ENCODE measurements at regions not wholly inside any gene's neighbourhood (a gene's known extent, or its start where the extent isn't known, plus 50 kb on each side); places are given as distances from the start of the nearest gene placed in this dataset.

- H3K27me3 ChIP-seq (ENCODE audit: insufficient read depth), result no peaks in the 10 kb centered on the region
- H3K9me3 Mint-ChIP-seq, result no peaks in the 10 kb centered on the region
Measured at GRCh38 chr2:235366807-235367206, 127.0 kb upstream of the AGAP1 start.

More at GRCh38 chr2:235366807-235367206, 127.0 kb upstream of the AGAP1 start:
- Histone ChIP-seq H3K79me2 (replicated peaks; ENCODE audit: insufficient read depth) (no peaks in the 10 kb centered on the region), H3K27ac (ENCODE audit: low read depth) (no peak overlapping the region), H3F3A (replicated peaks; ENCODE audit: low read depth) (no peaks in the 10 kb centered on the region), H3K4me2 (no peak overlapping the region), H3K4me1 (ENCODE audit: insufficient read depth) (no peaks in the 10 kb centered on the region), H3K36me3 (ENCODE audit: insufficient read depth) (no peaks in the 10 kb centered on the region), H3K4me3 (no peak overlapping the region), H2AFZ (no peak overlapping the region), H3K9me2 (ENCODE audit: insufficient read depth) (no peaks in the 10 kb centered on the region), H4K20me1 (replicated peaks; ENCODE audit: insufficient read depth) (no peaks in the 10 kb centered on the region)
- no peak for DNase-seq (ENCODE audit: low spot score)
- Mint-ChIP-seq H3K36me3 (ENCODE audit: low read depth) (no peaks in the 10 kb centered on the region; the same call in 2 of the 3 replicates), H3K4me3 (no peak overlapping the region), H3K27ac (no peak overlapping the region), H3K27me3 (ENCODE audit: insufficient read depth, low read depth, poor library complexity) (no peaks in the 10 kb centered on the region), H3K4me1 (peaks cover 4% of the 10 kb centered on the region)
- ATAC-seq, result no peak
- TF ChIP-seq ZNF462 (CRISPR knock-in tag; IDR thresholded peaks at IDR 0.05), result no peak
- TF ChIP-seq ZNF114 (CRISPR knock-in tag; IDR thresholded peaks at IDR 0.05), result no peak
- TF ChIP-seq EZH2phosphoT487 (IDR thresholded peaks at IDR 0.05; ENCODE audit: unreplicated experiment), result no peak
- no peak for TF ChIP-seq JUNB (IDR thresholded peaks at IDR 0.05; ENCODE audit: unreplicated experiment)
- no peak for TF ChIP-seq CREB1 (CRISPR knock-in tag; IDR thresholded peaks at IDR 0.05; ENCODE audit: low read depth)
- no peak for TF ChIP-seq STAT1 (IDR thresholded peaks at IDR 0.05; ENCODE audit: unreplicated experiment)
- no peak for TF ChIP-seq EZH2 (IDR thresholded peaks at IDR 0.05; ENCODE audit: low read depth, unreplicated experiment)
- no peak for TF ChIP-seq ZNF331 (CRISPR knock-in tag; IDR thresholded peaks at IDR 0.05; ENCODE audit: low read depth)
- TF ChIP-seq POLR2AphosphoS5 (IDR thresholded peaks at IDR 0.05; ENCODE audit: low read depth), result no peak
- TF ChIP-seq REST (IDR thresholded peaks at IDR 0.05; ENCODE audit: unreplicated experiment), result no peak
- no peak for TF ChIP-seq NANOG (IDR thresholded peaks at IDR 0.05; ENCODE audit: borderline replicate concordance)

Measured in GM23338 (cell line).